WI38 (cell line): ENCODE measurements at regions not wholly inside any gene's neighbourhood (a gene's known extent, or its start where the extent isn't known, plus 50 kb on each side); places are given as distances from the start of the nearest gene placed in this dataset.

Experiments used
- H3K4me3 ChIP-seq: 2 replicates; pipeline ENCODE4 v1.5.1; 2011; ENCODE audit warnings: low read depth, mild to moderate bottlenecking, control low read depth, low read length
- TF ChIP-seq, protein P1 (sequence below): IDR thresholded peaks from 2 replicates; pipeline ENCODE4 v1.5.1; 2012; ENCODE audit warnings: low read depth, mild to moderate bottlenecking, control low read depth, low read length

DNA sequence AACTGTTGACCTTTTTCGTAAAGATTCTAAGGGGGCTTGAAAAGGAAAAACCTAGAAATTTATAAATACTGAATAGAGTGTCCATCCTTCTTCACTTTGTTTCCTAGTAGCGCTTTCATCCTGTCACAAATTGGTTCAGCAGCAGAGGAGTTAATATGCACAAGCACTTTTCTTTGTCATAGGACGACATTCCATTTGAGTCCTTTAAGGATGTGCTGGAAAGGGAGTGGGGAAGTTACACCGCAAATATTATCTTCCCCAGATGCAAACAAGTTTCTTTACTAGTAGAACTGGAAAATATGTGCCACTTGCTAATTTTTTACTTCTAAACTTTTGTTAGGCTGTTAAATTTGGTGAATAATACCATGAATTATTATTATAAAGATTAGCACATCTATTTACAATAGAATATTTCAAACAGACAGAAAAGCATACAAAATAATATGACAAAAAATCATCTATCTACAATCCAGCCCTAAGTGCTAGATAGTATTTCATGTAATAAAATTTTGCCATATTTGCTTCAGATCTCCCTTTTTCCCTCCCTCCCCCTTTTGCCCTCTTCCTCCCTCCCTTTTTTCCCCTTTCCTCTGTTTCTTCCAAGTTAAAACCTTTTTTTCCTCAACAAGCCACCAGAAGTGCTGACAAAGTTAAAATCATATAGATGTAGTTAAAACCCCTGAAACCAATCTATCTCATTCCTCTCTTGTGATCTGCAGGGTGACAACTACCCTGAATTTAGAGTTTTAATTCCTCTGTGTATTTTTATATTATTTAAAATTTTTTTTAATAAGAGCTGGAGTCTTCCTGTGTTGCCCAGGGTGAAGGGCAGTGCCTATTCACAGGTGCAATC, 50.5 kb upstream of the MAP4K3 start:
- H3K4me3 ChIP-seq = no peak overlapping the region
- TF ChIP-seq, protein P1, sequence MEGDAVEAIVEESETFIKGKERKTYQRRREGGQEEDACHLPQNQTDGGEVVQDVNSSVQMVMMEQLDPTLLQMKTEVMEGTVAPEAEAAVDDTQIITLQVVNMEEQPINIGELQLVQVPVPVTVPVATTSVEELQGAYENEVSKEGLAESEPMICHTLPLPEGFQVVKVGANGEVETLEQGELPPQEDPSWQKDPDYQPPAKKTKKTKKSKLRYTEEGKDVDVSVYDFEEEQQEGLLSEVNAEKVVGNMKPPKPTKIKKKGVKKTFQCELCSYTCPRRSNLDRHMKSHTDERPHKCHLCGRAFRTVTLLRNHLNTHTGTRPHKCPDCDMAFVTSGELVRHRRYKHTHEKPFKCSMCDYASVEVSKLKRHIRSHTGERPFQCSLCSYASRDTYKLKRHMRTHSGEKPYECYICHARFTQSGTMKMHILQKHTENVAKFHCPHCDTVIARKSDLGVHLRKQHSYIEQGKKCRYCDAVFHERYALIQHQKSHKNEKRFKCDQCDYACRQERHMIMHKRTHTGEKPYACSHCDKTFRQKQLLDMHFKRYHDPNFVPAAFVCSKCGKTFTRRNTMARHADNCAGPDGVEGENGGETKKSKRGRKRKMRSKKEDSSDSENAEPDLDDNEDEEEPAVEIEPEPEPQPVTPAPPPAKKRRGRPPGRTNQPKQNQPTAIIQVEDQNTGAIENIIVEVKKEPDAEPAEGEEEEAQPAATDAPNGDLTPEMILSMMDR = no peak

DNA sequence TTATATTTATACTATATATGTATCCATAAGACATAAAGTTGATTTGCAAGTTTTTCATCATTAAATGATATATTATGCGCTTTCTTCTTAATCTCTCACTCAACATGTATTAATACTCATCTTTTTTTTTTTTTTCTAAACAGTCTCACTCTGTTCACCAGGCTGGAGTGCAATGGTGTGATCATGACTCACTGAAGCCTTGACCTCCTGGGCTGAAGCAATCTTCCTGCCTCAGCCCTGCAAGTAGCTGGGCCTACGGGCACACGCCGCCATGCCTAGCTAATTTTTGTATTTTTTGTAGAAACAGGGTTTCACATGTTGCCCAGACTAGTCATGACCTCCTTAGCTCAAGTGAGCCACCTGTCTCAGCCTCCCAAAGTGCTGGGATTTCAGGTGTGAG, 51.4 kb upstream of the MAP4K3 start:
- TF ChIP-seq, protein P1 = no peak
- no peak overlapping the region for H3K4me3 ChIP-seq

DNA sequence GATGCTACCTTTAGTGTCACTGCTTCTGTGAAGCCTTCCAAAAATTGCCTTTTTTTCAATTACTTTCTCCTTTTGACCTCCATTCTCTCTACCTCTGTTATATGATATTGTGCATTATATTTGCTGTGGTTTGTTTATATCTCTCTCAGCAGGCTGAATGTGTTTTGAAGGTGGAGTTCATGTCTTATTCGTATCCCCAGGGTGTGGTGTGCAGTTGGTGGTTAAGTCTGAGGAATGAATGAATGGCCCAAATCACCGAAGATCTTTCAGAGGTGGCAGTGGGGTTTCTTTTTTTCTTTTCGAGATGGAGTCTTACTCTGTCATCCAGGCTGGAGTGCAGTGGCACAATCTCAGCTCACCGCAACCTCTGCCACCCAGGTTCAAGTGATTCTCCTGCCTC, 53.5 kb upstream of the MAP4K3 start:
- no peak overlapping the region for H3K4me3 ChIP-seq

DNA sequence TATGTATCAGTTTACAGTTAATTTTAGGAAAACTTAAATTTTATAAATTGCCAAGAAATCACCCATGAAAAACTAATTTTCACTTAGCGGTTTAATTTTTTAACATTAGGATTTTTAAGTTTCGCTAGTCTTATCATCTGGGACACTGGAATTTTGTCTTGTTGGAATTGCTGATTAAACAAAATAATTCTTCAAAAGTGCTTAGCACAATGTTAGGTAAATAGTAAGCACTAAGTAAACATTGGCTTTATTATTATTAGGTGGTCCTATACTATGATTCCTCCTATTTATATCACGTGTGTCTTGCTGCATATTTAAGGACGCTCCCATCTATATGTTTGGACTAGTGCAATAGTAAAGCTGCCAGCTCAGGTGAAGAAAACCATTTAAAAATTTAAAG, 54.6 kb upstream of the MAP4K3 start:
- TF ChIP-seq, protein P1 = no peak
- H3K4me3 ChIP-seq = no peak overlapping the region

More for the DNA sequence above, 53.5 kb upstream of the MAP4K3 start:
- TF ChIP-seq, protein P1 = no peak

DNA sequence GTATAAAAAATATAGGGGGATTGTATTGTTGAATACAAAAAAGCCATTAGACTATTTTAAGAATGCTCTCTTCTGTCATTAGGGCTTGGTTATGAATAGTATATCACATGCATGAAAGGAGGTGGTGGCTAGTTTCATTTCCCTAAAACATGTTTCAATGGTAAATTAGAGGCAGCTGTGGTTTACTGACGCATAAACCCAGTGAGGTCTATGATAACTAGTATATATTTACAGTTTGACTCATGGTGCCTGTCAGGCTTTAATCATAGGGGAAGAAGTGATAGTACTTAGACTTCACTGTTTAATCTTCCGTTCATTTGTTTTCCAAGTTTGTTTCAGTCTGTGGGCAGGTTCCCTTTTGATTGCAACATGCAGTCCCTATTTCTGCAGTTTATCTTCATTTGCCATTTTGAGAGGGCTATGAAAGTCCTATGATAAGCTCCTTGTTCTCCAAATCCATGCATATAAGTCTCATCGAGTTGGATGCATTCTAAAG, 55.1 kb upstream of the MAP4K3 start:
- no peak overlapping the region for H3K4me3 ChIP-seq
- TF ChIP-seq, protein P1 = no peak

DNA sequence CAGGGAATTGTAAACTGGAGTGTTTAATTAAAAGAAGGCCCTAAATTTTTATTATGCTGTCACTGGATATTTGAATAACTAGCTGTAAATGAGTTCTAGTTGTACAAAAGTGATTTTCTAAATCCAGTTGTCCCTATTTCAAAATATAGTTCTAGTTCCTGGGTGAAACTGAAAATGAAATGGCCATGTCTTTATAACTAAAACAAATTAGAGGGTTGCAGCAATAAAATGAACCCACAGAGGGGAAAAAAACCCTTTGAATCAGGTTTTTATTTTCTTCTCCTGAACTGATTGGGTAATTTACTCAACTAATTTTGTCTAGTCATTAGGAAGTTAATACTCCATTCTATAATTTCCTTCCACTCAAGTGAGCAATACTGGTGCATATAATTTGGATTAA, 55.6 kb upstream of the MAP4K3 start:
- no peak overlapping the region for H3K4me3 ChIP-seq
- TF ChIP-seq, protein P1 = no peak

DNA sequence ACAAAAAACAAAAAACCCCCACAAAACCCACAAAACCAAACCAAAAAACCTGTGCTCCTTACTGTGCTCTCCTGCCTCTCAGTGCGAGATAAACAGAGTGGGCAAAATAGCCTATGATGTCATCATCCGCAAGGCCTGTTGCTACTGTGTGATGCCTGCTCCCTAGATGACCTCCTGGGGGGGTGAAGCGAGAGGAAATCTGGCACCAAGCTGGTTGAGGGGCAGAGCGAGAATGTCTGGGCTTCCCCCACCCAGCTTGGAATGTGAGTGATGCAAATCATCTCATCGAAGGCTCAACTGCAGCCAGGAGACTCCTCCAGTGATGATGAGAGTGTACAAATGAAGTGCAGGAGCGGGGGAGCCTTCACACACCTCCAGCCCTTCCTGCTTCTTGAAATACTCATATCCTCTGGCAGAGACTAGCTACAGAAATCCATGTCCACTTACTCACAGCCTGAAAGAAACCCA, 57.7 kb upstream of the MAP4K3 start:
- TF ChIP-seq, protein P1 = no peak

More for the DNA sequence above, 57.7 kb upstream of the MAP4K3 start:
- H3K4me3 ChIP-seq = no peak overlapping the region
